ENCODE measurements at regions not wholly inside any gene's neighbourhood (a gene's known extent, or its start where the extent isn't known, plus 50 kb on each side); places are given as distances from the start of the nearest gene placed in this dataset.
"Not testable (repeated sequence)": the region's sequence is repeated elsewhere in the genome, so short reads cannot be mapped to it uniquely, and the experiment has no call there.

- H3K9me3 ChIP-seq (ENCODE audit: control insufficient read depth, low read length): peaks cover 5% of the 10 kb centered on the region
- intact Hi-C loops (cut with DNase I): no loop called here
Measured at GRCh38 chr5:2355859-2356258, 395.6 kb downstream of the IRX2 start.

GRCh38 chr5:2353871-2354440, 397.5 kb downstream of the IRX2 start:
- no peaks in the 10 kb centered on the region for H3K4me1 ChIP-seq (ENCODE audit: control insufficient read depth, insufficient read depth, low read length)
- ATAC-seq (no peak), DNase-seq (no peak)
- intact Hi-C loops (cut with DNase I): no loop called here
- WGBS: 83% methylated on average over 10 of the region's 10 CpGs
- H3K4me3 ChIP-seq (ENCODE audit: low read length): no peak overlapping the region
- no peaks in the 10 kb centered on the region for H3K27me3 ChIP-seq (ENCODE audit: control insufficient read depth, insufficient read depth)
- peaks cover 5% of the 10 kb centered on the region for H3K9me3 ChIP-seq (ENCODE audit: control insufficient read depth, low read length)
- no peak overlapping the region for H3K27ac ChIP-seq (ENCODE audit: low read length)

More at GRCh38 chr5:2355859-2356258, 395.6 kb downstream of the IRX2 start:
- Histone ChIP-seq H3K27ac (ENCODE audit: low read length) (no peak overlapping the region), H3K27me3 (ENCODE audit: control insufficient read depth, insufficient read depth) (no peaks in the 10 kb centered on the region), H3K4me3 (ENCODE audit: low read length) (no peak overlapping the region), H3K4me1 (ENCODE audit: control insufficient read depth, insufficient read depth, low read length) (no peaks in the 10 kb centered on the region)
- DNase-seq (no peak), ATAC-seq (no peak)
- 59% methylated on average over 2 of the region's 2 CpGs for WGBS

- Histone ChIP-seq H3K27me3 (ENCODE audit: control insufficient read depth, insufficient read depth) (no peaks in the 10 kb centered on the region), H3K27ac (ENCODE audit: low read length) (no peak overlapping the region), H3K4me3 (ENCODE audit: low read length) (no peak overlapping the region), H3K9me3 (ENCODE audit: control insufficient read depth, low read length) (peaks cover 5% of the 10 kb centered on the region), H3K4me1 (ENCODE audit: control insufficient read depth, insufficient read depth, low read length) (no peaks in the 10 kb centered on the region)
- intact Hi-C loops (cut with DNase I): no loop called here
- ATAC-seq (no peak), DNase-seq (no peak)
- 77% methylated on average over 5 of the region's 5 CpGs for WGBS
Measured at GRCh38 chr5:2353211-2353610, 398.3 kb downstream of the IRX2 start.

- no peaks in the 10 kb centered on the region for H3K4me1 ChIP-seq (ENCODE audit: control insufficient read depth, insufficient read depth, low read length)
- no peak overlapping the region for H3K4me3 ChIP-seq (ENCODE audit: low read length)
- no peak overlapping the region for H3K27ac ChIP-seq (ENCODE audit: low read length)
- no peak for DNase-seq
- peaks cover under 1% of the 10 kb centered on the region for H3K9me3 ChIP-seq (ENCODE audit: control insufficient read depth, low read length)
- no peaks in the 10 kb centered on the region for H3K27me3 ChIP-seq (ENCODE audit: control insufficient read depth, insufficient read depth)
- intact Hi-C loops (cut with DNase I): no loop called here
- WGBS: 86% methylated on average over 12 of the region's 12 CpGs
- ATAC-seq: no peak
Measured at GRCh38 chr5:2352101-2352861, 399.2 kb downstream of the IRX2 start.

DNA sequence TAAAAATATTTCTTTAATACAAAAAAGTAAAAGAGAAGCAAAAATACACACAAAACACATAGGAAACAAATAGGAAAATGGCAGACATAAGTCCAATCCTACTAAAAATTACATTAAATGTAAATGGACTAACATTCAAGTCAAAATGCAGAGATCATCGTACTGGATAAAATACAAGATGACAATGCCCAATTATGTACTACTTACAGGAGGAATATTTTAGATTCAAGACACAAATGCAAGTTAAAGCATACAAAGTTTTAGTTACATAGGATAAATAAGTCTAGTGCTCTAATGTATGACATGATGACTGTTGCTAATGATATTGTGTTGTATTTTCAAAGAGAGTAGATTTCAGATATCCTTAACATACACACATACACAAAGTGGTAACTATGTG, 401.7 kb downstream of the IRX2 start:
- DNase-seq; H3K9me3 ChIP-seq (ENCODE audit: control insufficient read depth, low read length); H3K4me1 ChIP-seq (ENCODE audit: control insufficient read depth, insufficient read depth, low read length); intact Hi-C loops (cut with DNase I); H3K27ac ChIP-seq (ENCODE audit: low read length); H3K27me3 ChIP-seq (ENCODE audit: control insufficient read depth, insufficient read depth); H3K4me3 ChIP-seq (ENCODE audit: low read length); ATAC-seq: not testable (repeated sequence)
- WGBS: 88% methylated on average over 1 of the region's 1 CpG

- ATAC-seq (no peak), DNase-seq (no peak)
- Histone ChIP-seq H3K9me3 (ENCODE audit: control insufficient read depth, low read length) (no peaks in the 10 kb centered on the region), H3K27ac (ENCODE audit: low read length) (no peak overlapping the region), H3K4me3 (ENCODE audit: low read length) (no peak overlapping the region), H3K4me1 (ENCODE audit: control insufficient read depth, insufficient read depth, low read length) (no peaks in the 10 kb centered on the region), H3K27me3 (ENCODE audit: control insufficient read depth, insufficient read depth) (no peaks in the 10 kb centered on the region)
- intact Hi-C loops (cut with DNase I): no loop called here
- WGBS: 79% methylated on average over 20 of the region's 20 CpGs
Measured at GRCh38 chr5:2338686-2339085, 412.8 kb downstream of the IRX2 start.

GRCh38 chr5:2335733-2336515, 415.6 kb downstream of the IRX2 start:
- intact Hi-C loops (cut with DNase I): no loop called here
- DNase-seq: no peak
- no peak for ATAC-seq
- no peaks in the 10 kb centered on the region for H3K4me1 ChIP-seq (ENCODE audit: control insufficient read depth, insufficient read depth, low read length)
- no peaks in the 10 kb centered on the region for H3K27me3 ChIP-seq (ENCODE audit: control insufficient read depth, insufficient read depth)
- H3K27ac ChIP-seq (ENCODE audit: low read length): no peak overlapping the region
- 76% methylated on average over 13 of the region's 13 CpGs for WGBS
- no peaks in the 10 kb centered on the region for H3K9me3 ChIP-seq (ENCODE audit: control insufficient read depth, low read length)
- no peak overlapping the region for H3K4me3 ChIP-seq (ENCODE audit: low read length)

GRCh38 chr5:2335125-2335732, 416.2 kb downstream of the IRX2 start:
- 73% methylated on average over 21 of the region's 21 CpGs for WGBS
- Histone ChIP-seq H3K4me3 (ENCODE audit: low read length) (no peak overlapping the region), H3K27me3 (ENCODE audit: control insufficient read depth, insufficient read depth) (no peaks in the 10 kb centered on the region), H3K9me3 (ENCODE audit: control insufficient read depth, low read length) (no peaks in the 10 kb centered on the region), H3K27ac (ENCODE audit: low read length) (no peak overlapping the region), H3K4me1 (ENCODE audit: control insufficient read depth, insufficient read depth, low read length) (no peaks in the 10 kb centered on the region)
- no peak for DNase-seq
- no peak for ATAC-seq
- intact Hi-C loops (cut with DNase I): no loop called here

GRCh38 chr5:2334719-2335118, 416.8 kb downstream of the IRX2 start:
- H3K9me3 ChIP-seq (ENCODE audit: control insufficient read depth, low read length): no peaks in the 10 kb centered on the region
- H3K4me1 ChIP-seq (ENCODE audit: control insufficient read depth, insufficient read depth, low read length): no peaks in the 10 kb centered on the region
- DNase-seq: no peak
- no peak overlapping the region for H3K4me3 ChIP-seq (ENCODE audit: low read length)
- WGBS: 33% methylated on average over 24 of the region's 24 CpGs
- H3K27me3 ChIP-seq (ENCODE audit: control insufficient read depth, insufficient read depth): no peaks in the 10 kb centered on the region
- H3K27ac ChIP-seq (ENCODE audit: low read length): no peak overlapping the region
- no peak for ATAC-seq
- intact Hi-C loops (cut with DNase I): no loop called here

DNA sequence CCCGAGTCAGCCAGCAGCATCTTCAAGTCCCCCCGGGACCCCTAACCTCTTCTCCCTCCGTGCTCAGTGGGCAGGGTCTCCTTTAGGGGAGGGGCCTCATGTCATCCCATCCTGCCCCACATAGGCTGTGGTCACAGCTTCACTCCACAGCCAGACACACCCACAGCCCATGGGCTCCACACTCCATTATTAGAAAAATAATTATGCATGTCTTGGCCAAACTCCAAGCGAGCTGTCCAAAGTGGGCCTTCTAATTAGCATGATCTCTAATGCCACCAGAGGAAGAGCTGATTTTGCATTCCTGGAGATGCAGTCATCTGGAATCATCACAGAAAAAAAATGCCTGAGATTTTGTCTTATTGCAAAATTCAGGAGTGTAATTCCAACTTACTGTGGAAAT, 418.2 kb downstream of the IRX2 start:
- no peak for ATAC-seq
- Histone ChIP-seq H3K4me3 (ENCODE audit: low read length) (no peak overlapping the region), H3K4me1 (ENCODE audit: control insufficient read depth, insufficient read depth, low read length) (no peaks in the 10 kb centered on the region), H3K27ac (ENCODE audit: low read length) (no peak overlapping the region), H3K27me3 (ENCODE audit: control insufficient read depth, insufficient read depth) (no peaks in the 10 kb centered on the region), H3K9me3 (ENCODE audit: control insufficient read depth, low read length) (no peaks in the 10 kb centered on the region)
- no peak for DNase-seq
- intact Hi-C loops (cut with DNase I): no loop called here
- 62% methylated on average over 4 of the region's 4 CpGs for WGBS

GRCh38 chr5:2332521-2332920, 419.0 kb downstream of the IRX2 start:
- Histone ChIP-seq H3K27me3 (ENCODE audit: control insufficient read depth, insufficient read depth) (no peaks in the 10 kb centered on the region), H3K27ac (ENCODE audit: low read length) (no peak overlapping the region), H3K4me3 (ENCODE audit: low read length) (no peak overlapping the region), H3K4me1 (ENCODE audit: control insufficient read depth, insufficient read depth, low read length) (no peaks in the 10 kb centered on the region), H3K9me3 (ENCODE audit: control insufficient read depth, low read length) (no peaks in the 10 kb centered on the region)
- intact Hi-C loops (cut with DNase I): no loop called here
- ATAC-seq (no peak), DNase-seq (no peak)
- WGBS: 76% methylated on average over 6 of the region's 6 CpGs

Data from right cardiac atrium (tissue), 5 donors.